ENCODE measurements at regions not wholly inside any gene's neighbourhood (a gene's known extent, or its start where the extent isn't known, plus 50 kb on each side); places are given as distances from the start of the nearest gene placed in this dataset.

- DNase-seq = no peak
Observed at GRCh38 chr11:15861256-15861655, 495.1 kb downstream of the SOX6 start.

- no peak for DNase-seq
Observed at GRCh38 chr11:15863411-15863810, 492.9 kb downstream of the SOX6 start.

GRCh38 chr11:15864026-15864805 is 492.1 kb downstream of the SOX6 start:
- DNase-seq = no peak

- no peak for DNase-seq
Observed at GRCh38 chr11:15865212-15865987, 490.9 kb downstream of the SOX6 start.

GRCh38 chr11:15867871-15868270 is 488.5 kb downstream of the SOX6 start:
- DNase-seq = no peak

- DNase-seq = no peak
Observed at GRCh38 chr11:15870911-15871310, 485.4 kb downstream of the SOX6 start.

- DNase-seq = no peak
Observed at GRCh38 chr11:15871904-15872626, 484.3 kb downstream of the SOX6 start.

GRCh38 chr11:15873501-15873900 is 482.8 kb downstream of the SOX6 start:
- DNase-seq = no peak

- DNase-seq = no peak
Observed at GRCh38 chr11:15874704-15875103, 481.6 kb downstream of the SOX6 start.

GRCh38 chr11:15875393-15875792 is 481.0 kb downstream of the SOX6 start:
- DNase-seq = no peak

GRCh38 chr11:15875943-15876342 is 480.4 kb downstream of the SOX6 start:
- DNase-seq = no peak

GRCh38 chr11:15878756-15879155 is 477.6 kb downstream of the SOX6 start:
- DNase-seq = no peak

- no peak for DNase-seq
Observed at GRCh38 chr11:15880291-15880690, 476.1 kb downstream of the SOX6 start.

GRCh38 chr11:15882876-15883454 is 473.4 kb downstream of the SOX6 start:
- DNase-seq = no peak

- no peak for DNase-seq
Observed at GRCh38 chr11:15883455-15883920, 472.9 kb downstream of the SOX6 start.

GRCh38 chr11:15884141-15884540 is 472.2 kb downstream of the SOX6 start:
- DNase-seq = no peak

- DNase-seq = no peak
Observed at GRCh38 chr11:15884777-15885540, 471.4 kb downstream of the SOX6 start.

GRCh38 chr11:15885854-15886253 is 470.5 kb downstream of the SOX6 start:
- DNase-seq = no peak

- no peak for DNase-seq
Observed at GRCh38 chr11:15886299-15886698, 470.0 kb downstream of the SOX6 start.

- DNase-seq = no peak
Observed at GRCh38 chr11:15886866-15887265, 469.5 kb downstream of the SOX6 start.

GRCh38 chr11:15888556-15889345 is 467.6 kb downstream of the SOX6 start:
- no peak for DNase-seq
